ENCODE measurements at regions not wholly inside any gene's neighbourhood (a gene's known extent, or its start where the extent isn't known, plus 50 kb on each side); places are given as distances from the start of the nearest gene placed in this dataset.
"Not testable (repeated sequence)": the region's sequence is repeated elsewhere in the genome, so short reads cannot be mapped to it uniquely, and the experiment has no call there.

DNA sequence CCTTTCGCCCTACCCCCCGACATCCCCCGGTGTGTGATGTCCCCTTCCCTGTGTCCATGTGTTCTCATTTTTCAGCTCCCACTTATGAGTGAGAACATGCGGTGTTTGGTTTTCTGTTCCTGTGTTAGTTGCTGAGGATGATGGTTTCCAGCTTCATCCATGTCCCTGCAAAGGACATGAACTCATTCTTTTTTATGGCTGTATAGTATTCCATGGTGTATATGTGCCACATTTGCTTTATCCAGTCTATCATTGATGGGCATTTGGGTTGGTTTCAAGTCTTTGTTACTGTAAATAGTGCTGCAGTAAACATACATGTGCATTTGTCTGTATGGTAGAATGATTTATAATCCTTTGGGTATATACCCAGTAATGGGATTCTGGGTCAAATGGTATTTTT is 392.1 kb downstream of the UTRN start:
- peaks cover 26% of the 10 kb centered on the region for H3K4me1 Mint-ChIP-seq
- peaks cover 22% of the 10 kb centered on the region for H3K9me3 Mint-ChIP-seq
- peaks cover 57% of the 10 kb centered on the region for H3K36me3 Mint-ChIP-seq (ENCODE audit: low read depth)
- DNase-seq, H3K27me3 Mint-ChIP-seq, H3K27ac Mint-ChIP-seq, H3K4me3 Mint-ChIP-seq, CTCF ChIA-PET, POLR2A ChIA-PET: not testable (repeated sequence)

DNA sequence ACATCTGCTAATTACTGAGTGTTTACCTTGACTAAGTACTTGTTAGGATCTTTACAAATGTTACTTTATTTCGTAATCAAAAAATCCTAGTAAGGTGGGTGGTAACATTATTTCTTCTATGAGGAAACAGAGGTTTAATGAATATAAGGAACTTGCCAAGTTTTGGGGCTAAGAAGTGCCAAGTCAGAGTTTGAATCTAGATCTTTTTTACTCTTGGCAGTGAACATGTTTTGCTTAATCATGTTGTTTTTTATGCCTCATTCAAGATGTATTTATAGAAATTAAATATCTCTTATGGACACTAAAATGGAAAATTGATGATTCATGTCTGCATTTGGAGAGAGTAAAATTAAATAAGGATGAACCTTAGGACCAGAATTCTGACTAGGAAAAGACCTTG is 393.7 kb downstream of the UTRN start:
- no peaks in the 10 kb centered on the region for H3K27me3 Mint-ChIP-seq
- H3K4me1 Mint-ChIP-seq, result peaks cover 11% of the 10 kb centered on the region
- ChIA-PET POLR2A (no interaction called here), CTCF (no interaction called here)
- H3K4me3 Mint-ChIP-seq, result no peak overlapping the region
- peaks cover 56% of the 10 kb centered on the region for H3K36me3 Mint-ChIP-seq (ENCODE audit: low read depth)
- no peak overlapping the region for H3K27ac Mint-ChIP-seq
- no peak for DNase-seq
- H3K9me3 Mint-ChIP-seq, result peaks cover 10% of the 10 kb centered on the region

DNA sequence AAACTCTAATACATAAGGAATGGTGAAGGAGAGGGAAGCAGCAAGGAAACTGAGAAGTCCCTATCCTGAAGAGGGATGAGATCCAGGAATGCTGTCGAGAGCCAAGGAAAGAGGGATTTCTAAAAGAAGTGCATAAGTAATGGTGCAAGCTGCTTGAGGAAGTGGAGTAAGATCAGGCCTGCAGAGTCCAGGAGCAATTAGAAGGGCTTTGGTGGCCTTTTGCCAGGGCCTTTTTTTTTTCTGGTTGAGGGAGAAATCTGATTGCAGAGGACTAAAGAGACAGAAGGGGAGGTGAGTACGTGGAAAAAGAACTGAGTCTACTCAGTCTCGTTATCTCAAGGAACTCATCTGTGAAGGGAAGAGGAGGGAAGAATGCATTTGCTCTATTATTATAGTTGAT is 396.2 kb downstream of the UTRN start:
- Mint-ChIP-seq H3K36me3 (ENCODE audit: low read depth) (peaks cover 62% of the 10 kb centered on the region), H3K27me3 (no peaks in the 10 kb centered on the region), H3K9me3 (peaks cover 7% of the 10 kb centered on the region), H3K4me1 (no peaks in the 10 kb centered on the region), H3K27ac (no peak overlapping the region), H3K4me3 (no peak overlapping the region)
- ChIA-PET CTCF (no interaction called here), POLR2A (no interaction called here)
- no peak for DNase-seq

DNA sequence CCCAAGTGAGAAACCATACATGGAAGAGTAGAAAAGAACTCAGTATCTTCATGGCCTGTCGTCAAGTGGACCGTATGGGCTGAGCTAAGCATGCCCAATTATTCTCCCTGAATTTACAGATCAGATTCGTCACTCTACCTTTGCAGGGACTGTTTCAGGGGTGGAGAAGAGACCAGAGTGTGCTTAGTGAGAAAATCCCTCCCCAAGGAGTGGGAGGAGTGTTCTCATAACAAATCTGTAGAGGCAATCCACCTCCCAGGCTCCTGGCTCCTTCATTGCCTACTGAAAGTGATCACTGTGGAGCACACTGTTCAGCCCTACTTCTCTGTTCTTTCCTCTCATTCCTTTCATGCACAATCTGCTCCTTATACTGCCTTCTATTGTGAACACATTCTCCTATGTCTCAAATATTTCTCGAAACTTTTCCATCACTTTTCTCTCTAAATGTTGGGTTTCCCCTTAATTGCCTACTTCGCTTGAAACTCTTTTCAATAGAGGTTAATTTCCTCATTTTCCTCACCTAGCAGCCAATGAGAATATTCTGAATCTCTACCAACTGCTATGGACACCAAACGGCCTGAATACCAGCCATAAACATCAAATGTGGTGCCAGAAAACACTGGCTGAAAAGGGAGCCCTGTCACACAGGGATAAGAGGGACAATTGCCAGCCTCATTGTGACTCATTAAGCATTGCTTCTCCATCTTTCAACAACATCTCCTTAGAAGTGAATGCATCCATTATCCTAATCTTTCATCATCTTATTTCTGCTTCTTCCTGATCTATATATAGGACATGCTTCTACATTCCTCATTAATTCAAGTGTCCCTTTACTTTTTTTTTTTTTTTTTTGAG is 398.3 kb downstream of the UTRN start:
- Mint-ChIP-seq H3K27ac (no peak overlapping the region), H3K4me1 (no peaks in the 10 kb centered on the region), H3K4me3 (no peak overlapping the region), H3K27me3 (no peaks in the 10 kb centered on the region), H3K36me3 (ENCODE audit: low read depth) (peaks cover 72% of the 10 kb centered on the region), H3K9me3 (peaks cover 15% of the 10 kb centered on the region)
- POLR2A ChIA-PET, result no interaction called here
- no peak for DNase-seq
- CTCF ChIA-PET, result no interaction called here

DNA sequence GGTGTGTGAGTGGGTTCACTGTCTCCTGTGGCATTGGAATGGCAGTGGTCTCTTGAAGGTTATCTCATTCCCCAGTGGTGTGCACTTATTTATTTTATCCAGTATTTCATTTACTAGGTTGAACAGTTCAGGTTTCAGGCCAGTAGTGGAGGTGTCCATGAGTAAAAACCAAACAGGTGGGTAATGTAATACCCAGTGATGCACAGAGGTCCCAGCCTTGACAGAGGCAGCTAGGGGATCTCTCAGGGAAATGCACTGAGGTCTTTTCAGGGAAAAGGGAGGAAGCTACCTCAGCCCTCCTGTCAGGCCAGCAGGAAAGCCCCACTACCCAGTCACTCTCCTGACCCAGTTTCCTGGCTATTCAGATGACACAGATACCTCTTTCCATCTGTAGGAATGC is 403.6 kb downstream of the UTRN start:
- Mint-ChIP-seq H3K27me3 (no peaks in the 10 kb centered on the region), H3K27ac (no peak overlapping the region), H3K4me3 (no peak overlapping the region), H3K9me3 (peaks cover 22% of the 10 kb centered on the region), H3K36me3 (ENCODE audit: low read depth) (peaks cover 70% of the 10 kb centered on the region), H3K4me1 (no peaks in the 10 kb centered on the region)
- ChIA-PET POLR2A (no interaction called here), CTCF (no interaction called here)
- DNase-seq, result no peak

DNA sequence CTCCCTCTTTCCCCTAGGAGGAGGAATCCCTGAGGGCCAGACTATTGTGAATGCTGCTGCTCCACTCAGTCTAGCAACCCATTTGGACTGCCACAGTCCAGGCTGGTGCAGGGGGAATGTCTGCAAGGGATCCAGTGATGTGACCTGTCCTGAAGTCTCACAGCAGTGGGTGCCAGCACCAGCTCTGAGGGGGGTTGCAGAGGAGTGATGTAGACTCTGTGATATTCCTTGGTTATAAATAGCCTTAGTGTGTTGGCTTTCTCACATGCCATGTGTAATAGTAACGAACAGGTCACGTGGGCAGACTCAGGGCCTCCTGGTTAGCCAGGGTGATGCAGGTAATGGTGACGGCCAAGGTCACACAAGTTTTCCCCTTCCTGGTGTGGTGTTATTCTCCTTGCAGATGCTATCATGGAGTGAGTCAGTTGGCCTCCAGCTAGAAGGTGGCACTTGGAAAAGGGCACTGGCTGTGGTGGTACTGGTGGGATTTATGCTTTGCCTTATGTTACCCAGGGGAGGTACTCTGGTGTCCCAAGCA is 404.4 kb downstream of the UTRN start:
- H3K4me3 Mint-ChIP-seq, result no peak overlapping the region

DNA sequence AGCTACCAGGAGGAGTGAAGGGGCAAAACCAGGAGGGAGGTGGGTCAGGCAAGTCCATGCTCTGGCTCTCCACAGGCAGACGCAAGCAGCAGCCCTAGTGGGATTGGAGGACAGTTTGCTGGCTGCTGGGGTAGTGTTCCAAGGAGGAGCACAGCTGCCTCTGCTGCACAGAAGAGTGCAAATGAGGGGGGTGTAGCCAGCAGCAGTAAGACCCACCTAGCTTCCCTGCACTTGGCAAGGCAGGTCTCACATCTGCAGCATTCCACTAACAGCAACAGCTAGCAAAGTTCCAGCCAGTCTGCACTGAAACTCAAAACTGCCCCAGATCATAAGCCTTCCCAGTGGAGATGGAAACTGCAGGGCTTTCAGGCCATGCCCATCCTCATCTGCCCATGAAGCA is 405.0 kb downstream of the UTRN start:
- H3K27ac Mint-ChIP-seq, result no peak overlapping the region
- no peaks in the 10 kb centered on the region for H3K4me1 Mint-ChIP-seq
- ChIA-PET CTCF (no interaction called here), POLR2A (no interaction called here)
- peaks cover 22% of the 10 kb centered on the region for H3K9me3 Mint-ChIP-seq
- H3K27me3 Mint-ChIP-seq, result no peaks in the 10 kb centered on the region
- no peak overlapping the region for H3K4me3 Mint-ChIP-seq
- DNase-seq, result no peak
- H3K36me3 Mint-ChIP-seq (ENCODE audit: low read depth), result peaks cover 59% of the 10 kb centered on the region

More for the DNA sequence above, 404.4 kb downstream of the UTRN start:
- peaks cover 63% of the 10 kb centered on the region for H3K36me3 Mint-ChIP-seq (ENCODE audit: low read depth)
- DNase-seq, result no peak
- POLR2A ChIA-PET, result no interaction called here
- no peaks in the 10 kb centered on the region for H3K4me1 Mint-ChIP-seq
- no peaks in the 10 kb centered on the region for H3K27me3 Mint-ChIP-seq
- H3K9me3 Mint-ChIP-seq, result peaks cover 22% of the 10 kb centered on the region
- no peak overlapping the region for H3K27ac Mint-ChIP-seq
- CTCF ChIA-PET, result no interaction called here

DNA sequence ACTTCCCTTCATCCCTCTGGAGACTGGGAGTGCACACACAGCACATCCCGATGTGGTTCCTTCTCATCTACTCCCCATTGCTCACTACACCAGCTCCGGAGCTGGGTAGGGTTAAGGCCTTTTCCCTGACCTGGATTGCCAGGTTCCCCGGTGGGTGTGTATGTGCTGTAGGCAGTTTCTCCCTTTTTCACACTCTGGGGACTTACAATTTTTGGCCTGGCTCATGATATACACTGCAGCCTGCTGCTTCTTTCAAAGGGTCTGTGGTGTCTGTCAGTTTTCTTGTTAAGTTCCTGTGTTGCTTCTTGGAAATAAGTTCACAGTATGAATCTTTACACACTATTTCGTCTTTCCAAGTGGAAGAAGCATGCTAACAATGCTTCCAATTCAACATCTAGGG is 405.5 kb downstream of the UTRN start:
- H3K4me1 Mint-ChIP-seq, result no peaks in the 10 kb centered on the region
- peaks cover 22% of the 10 kb centered on the region for H3K9me3 Mint-ChIP-seq
- DNase-seq, result no peak
- ChIA-PET POLR2A (no interaction called here), CTCF (no interaction called here)
- H3K27me3 Mint-ChIP-seq, result no peaks in the 10 kb centered on the region
- H3K27ac Mint-ChIP-seq, result no peak overlapping the region
- H3K4me3 Mint-ChIP-seq, result no peak overlapping the region
- H3K36me3 Mint-ChIP-seq (ENCODE audit: low read depth), result peaks cover 54% of the 10 kb centered on the region

DNA sequence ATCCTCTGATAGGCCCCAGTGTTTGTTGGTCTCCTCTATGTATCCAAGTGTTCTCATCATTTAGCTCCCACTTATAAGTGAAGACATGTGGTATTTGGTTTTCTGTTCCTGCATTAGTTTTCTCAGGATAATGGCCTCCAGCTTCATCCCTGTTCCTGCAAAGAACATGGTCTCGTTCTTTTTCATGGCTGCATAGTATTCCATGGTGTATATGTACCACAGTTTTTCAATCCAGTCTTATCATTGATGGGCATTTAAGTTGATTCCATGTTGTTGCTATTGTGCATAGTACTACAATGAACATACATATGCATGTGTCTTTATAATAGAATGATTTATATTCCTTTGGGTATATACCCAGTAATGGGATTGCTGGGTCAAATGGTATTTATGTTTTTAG is 406.9 kb downstream of the UTRN start:
- POLR2A ChIA-PET, H3K27me3 Mint-ChIP-seq, DNase-seq, H3K4me3 Mint-ChIP-seq, H3K4me1 Mint-ChIP-seq, H3K27ac Mint-ChIP-seq, CTCF ChIA-PET: not testable (repeated sequence)
- Mint-ChIP-seq H3K9me3 (peaks cover 13% of the 10 kb centered on the region), H3K36me3 (ENCODE audit: low read depth) (peaks cover 41% of the 10 kb centered on the region)

DNA sequence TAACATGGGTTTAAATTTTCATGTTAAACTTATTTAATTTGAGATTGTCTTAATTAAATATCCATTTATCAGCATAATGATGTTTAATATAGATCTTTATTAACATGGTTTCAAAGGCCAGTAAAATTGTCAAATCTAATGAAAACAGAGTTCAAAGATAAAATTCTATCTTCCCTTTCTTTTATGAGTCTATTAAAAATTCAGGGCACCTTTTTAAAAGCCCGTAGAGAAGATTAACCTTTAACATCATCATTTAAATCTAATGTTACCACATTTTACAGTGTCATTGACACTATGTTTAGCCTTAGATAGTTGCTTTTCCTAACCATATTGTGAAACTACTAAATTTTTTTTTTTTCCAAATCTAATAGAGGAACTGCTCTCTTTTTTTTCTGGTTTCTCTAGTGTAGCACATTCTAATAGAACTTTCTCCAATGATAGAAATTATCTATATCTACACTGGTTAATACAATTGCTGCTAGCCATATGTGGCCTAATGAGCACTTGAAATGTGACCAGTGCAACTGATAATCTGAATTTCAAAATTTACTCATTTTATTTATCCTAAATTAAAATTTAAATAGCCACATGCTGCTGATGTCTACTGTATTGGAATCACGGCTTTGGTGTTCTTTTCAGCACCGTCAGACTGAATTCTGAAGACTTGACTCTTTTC is 410.9 kb downstream of the UTRN start:
- Mint-ChIP-seq H3K36me3 (ENCODE audit: low read depth) (peaks cover 21% of the 10 kb centered on the region), H3K27ac (no peak overlapping the region), H3K9me3 (peaks cover 6% of the 10 kb centered on the region), H3K4me3 (no peak overlapping the region), H3K4me1 (no peaks in the 10 kb centered on the region), H3K27me3 (no peaks in the 10 kb centered on the region)
- ChIA-PET POLR2A (no interaction called here), CTCF (no interaction called here)
- DNase-seq, result no peak

DNA sequence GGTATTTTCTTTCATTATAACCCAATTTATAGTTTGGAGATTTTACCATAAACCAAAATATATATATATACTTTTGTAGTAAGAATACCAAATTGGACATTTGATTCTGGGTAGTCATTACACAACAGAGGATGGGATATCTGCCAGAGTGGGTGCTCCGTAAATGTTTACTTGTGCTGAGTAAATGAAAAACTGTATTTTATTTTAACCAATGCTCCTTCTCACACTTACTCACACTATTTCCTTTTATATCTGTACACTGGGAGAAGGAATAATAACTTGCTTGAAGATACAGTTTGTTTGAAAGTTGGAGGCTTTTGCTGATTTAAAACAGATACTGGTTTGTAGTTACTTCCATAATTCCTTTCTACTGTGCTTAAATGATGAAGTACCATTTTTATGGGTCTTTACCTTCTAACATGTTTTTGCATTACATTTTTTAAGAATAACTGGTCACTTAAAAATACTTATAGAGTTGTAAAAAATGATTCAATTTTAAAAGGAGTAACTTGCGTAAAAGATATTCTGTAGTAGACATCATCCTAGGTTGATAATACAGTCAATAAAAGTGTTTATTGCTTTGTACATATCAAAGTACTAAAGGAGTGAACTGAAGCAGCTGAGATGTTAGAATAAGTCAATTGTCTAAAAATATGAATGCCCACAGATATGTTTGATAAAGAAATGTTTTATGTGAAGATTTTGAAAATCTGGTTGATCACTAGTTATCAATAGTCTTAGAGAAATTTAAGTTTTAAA is 411.7 kb downstream of the UTRN start:
- no peaks in the 10 kb centered on the region for H3K27me3 Mint-ChIP-seq
- peaks cover 5% of the 10 kb centered on the region for H3K9me3 Mint-ChIP-seq
- ChIA-PET POLR2A (no interaction called here), CTCF (no interaction called here)
- H3K4me1 Mint-ChIP-seq, result no peaks in the 10 kb centered on the region
- no peak overlapping the region for H3K4me3 Mint-ChIP-seq
- DNase-seq, result no peak
- H3K27ac Mint-ChIP-seq, result no peak overlapping the region
- peaks cover 20% of the 10 kb centered on the region for H3K36me3 Mint-ChIP-seq (ENCODE audit: low read depth)

DNA sequence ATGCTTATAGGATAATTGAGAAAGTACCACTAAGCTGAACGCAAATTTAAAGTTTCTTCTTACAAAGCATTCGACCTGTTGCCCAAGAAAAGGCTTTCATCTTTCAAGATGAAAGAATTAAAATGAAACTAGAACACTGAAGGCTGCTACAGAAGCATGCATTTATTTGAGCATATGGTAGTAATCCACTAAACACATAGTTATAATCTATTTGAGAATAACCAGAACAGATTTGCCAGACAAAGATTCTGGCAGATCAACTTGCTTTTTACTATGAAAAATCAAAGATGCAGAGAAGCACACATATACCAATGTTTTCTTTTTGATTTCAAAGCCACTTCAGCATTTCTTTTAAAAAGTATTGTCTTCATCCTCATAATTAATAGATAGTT is 412.2 kb downstream of the UTRN start:
- peaks cover 14% of the 10 kb centered on the region for H3K36me3 Mint-ChIP-seq (ENCODE audit: low read depth)

DNA sequence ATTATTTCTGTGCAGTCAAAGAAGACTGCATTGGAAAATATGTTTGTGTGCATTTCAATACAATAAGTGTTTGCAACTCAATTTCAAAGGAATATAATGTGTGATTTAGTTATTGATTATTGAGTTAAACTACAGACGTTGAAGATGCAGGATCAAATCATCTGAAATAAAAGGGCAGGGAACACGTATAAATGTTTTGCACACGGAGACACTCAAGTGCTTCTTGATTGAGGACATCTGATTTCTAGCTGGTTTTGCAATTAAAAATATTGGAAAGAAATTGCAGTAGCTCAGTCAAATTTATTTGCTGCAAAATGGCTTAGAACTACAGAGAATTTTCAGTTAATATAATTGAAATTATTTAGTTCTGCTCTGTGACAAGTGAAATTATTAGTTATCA is 412.7 kb downstream of the UTRN start:
- Mint-ChIP-seq H3K27me3 (no peaks in the 10 kb centered on the region), H3K4me1 (no peaks in the 10 kb centered on the region), H3K27ac (no peak overlapping the region), H3K9me3 (peaks cover 2% of the 10 kb centered on the region), H3K4me3 (no peak overlapping the region), H3K36me3 (ENCODE audit: low read depth) (peaks cover 10% of the 10 kb centered on the region)
- no peak for DNase-seq
- POLR2A ChIA-PET, result no interaction called here
- CTCF ChIA-PET, result no interaction called here

More for the DNA sequence above, 412.2 kb downstream of the UTRN start:
- Mint-ChIP-seq H3K27ac (no peak overlapping the region), H3K4me1 (no peaks in the 10 kb centered on the region), H3K9me3 (peaks cover 2% of the 10 kb centered on the region), H3K27me3 (no peaks in the 10 kb centered on the region), H3K4me3 (no peak overlapping the region)
- ChIA-PET CTCF (no interaction called here), POLR2A (no interaction called here)
- DNase-seq, result no peak

Data from activated CD4-positive, alpha-beta memory T cell treated with anti-CD3 and anti-CD28 coated beads, Interleukin-2, amount 10 ng/mL, durations not matched to agents 7 days and 5 days (primary cell).